H9 (cell line): ENCODE measurements at regions not wholly inside any gene's neighbourhood (a gene's known extent, or its start where the extent isn't known, plus 50 kb on each side); places are given as distances from the start of the nearest gene placed in this dataset.

Source experiments
- DNase-seq: peaks from one replicate; pipeline ENCODE4 v3.0.0-alpha.2; 2017
- H2AFZ ChIP-seq: one replicate; pipeline ENCODE4 v1.6.1; 2013; ENCODE audit warnings: mild to moderate bottlenecking, low read length, control low read depth, moderate library complexity
- H2AK5ac ChIP-seq: 2 replicates; pipeline ENCODE4 v1.6.1; 2013; ENCODE audit warnings: low read length, control low read depth, mixed read lengths; ENCODE audit not compliant: insufficient read length
- H2BK120ac ChIP-seq: one replicate; pipeline ENCODE4 v1.6.1; 2013; ENCODE audit warnings: low read depth, mild to moderate bottlenecking, low read length, control low read depth, inconsistent platforms; ENCODE audit not compliant: poor library complexity, severe bottlenecking
- H2BK12ac ChIP-seq: 2 replicates; pipeline ENCODE4 v1.6.1; 2013; ENCODE audit warnings: low read length, control low read depth, mixed read lengths, low read depth; ENCODE audit not compliant: insufficient read length
- H2BK15ac ChIP-seq: 2 replicates; pipeline ENCODE4 v1.6.1; 2013; ENCODE audit warnings: low read depth, low read length, control low read depth
- H2BK20ac ChIP-seq: one replicate; pipeline ENCODE4 v1.6.1; 2013; ENCODE audit warnings: low read depth, mild to moderate bottlenecking, low read length, control low read depth, inconsistent platforms; ENCODE audit not compliant: poor library complexity, severe bottlenecking
- H2BK5ac ChIP-seq: 2 replicates; pipeline ENCODE4 v1.6.1; 2013; ENCODE audit warnings: low read length, control low read depth, mixed read lengths; ENCODE audit not compliant: insufficient read length
- H3K14ac ChIP-seq: 2 replicates; pipeline ENCODE4 v1.6.1; 2013; ENCODE audit warnings: low read length, control low read depth; ENCODE audit not compliant: insufficient read depth
- H3K18ac ChIP-seq: 2 replicates; pipeline ENCODE4 v1.6.1; 2013; ENCODE audit warnings: low read depth, mild to moderate bottlenecking, mixed read lengths, low read length, control low read depth; ENCODE audit not compliant: insufficient read length
- H3K23ac ChIP-seq: 2 replicates; pipeline ENCODE4 v1.6.1; 2013; ENCODE audit warnings: low read length, control low read depth, mixed read lengths, low read depth; ENCODE audit not compliant: insufficient read length
- H3K23me2 ChIP-seq: 2 replicates; pipeline ENCODE4 v1.6.1; 2013; ENCODE audit warnings: low read depth, mild to moderate bottlenecking, mixed read lengths, low read length, control low read depth; ENCODE audit not compliant: insufficient read length, poor library complexity, severe bottlenecking
- H3K27ac ChIP-seq: 2 replicates; pipeline ENCODE4 v1.5.1; 2013; ENCODE audit warnings: low read length, control low read depth, mixed read lengths, low read depth; ENCODE audit not compliant: insufficient read length
- H3K27me3 ChIP-seq: 2 replicates; pipeline ENCODE4 v1.6.1; 2013; ENCODE audit warnings: low read length, control low read depth, inconsistent platforms; ENCODE audit not compliant: insufficient read depth
- H3K4ac ChIP-seq: 2 replicates; pipeline ENCODE4 v1.6.1; 2013; ENCODE audit warnings: low read depth, mild to moderate bottlenecking, control low read depth, inconsistent platforms, low read length, moderate library complexity
- H3K4me1 ChIP-seq: 2 replicates; pipeline ENCODE4 v1.6.1; 2013; ENCODE audit warnings: low read length, control low read depth, inconsistent platforms; ENCODE audit not compliant: insufficient read depth
- H3K4me2 ChIP-seq: 2 replicates; pipeline ENCODE4 v1.6.1; 2013; ENCODE audit warnings: low read length, control low read depth, mixed read lengths; ENCODE audit not compliant: insufficient read length, insufficient read depth
- H3K56ac ChIP-seq: 2 replicates; pipeline ENCODE4 v1.6.1; 2013; ENCODE audit warnings: low read depth, mild to moderate bottlenecking, mixed read lengths, low read length, control low read depth; ENCODE audit not compliant: insufficient read length
- H3K79me1 ChIP-seq: 2 replicates; pipeline ENCODE4 v1.6.1; 2013; ENCODE audit warnings: low read depth, mild to moderate bottlenecking, moderate library complexity, low read length, control low read depth, inconsistent platforms; ENCODE audit not compliant: insufficient read depth, poor library complexity, severe bottlenecking
- H3K79me2 ChIP-seq: 2 replicates; pipeline ENCODE4 v1.6.1; 2013; ENCODE audit warnings: low read length, control low read depth, inconsistent platforms; ENCODE audit not compliant: insufficient read depth
- H3K9ac ChIP-seq: 2 replicates; pipeline ENCODE4 v1.6.1; 2013; ENCODE audit warnings: low read length, control low read depth, mixed read lengths; ENCODE audit not compliant: insufficient read length; ENCODE audit errors: extremely low read depth
- H3K9me3 ChIP-seq: one replicate; pipeline ENCODE4 v1.6.1; 2013; ENCODE audit warnings: low read depth, low read length, inconsistent platforms; ENCODE audit not compliant: control insufficient read depth
- H3T11ph ChIP-seq: one replicate; pipeline ENCODE4 v1.6.1; 2013; ENCODE audit warnings: mild to moderate bottlenecking, low read length, control low read depth, inconsistent platforms
- H4K20me1 ChIP-seq: one replicate; pipeline ENCODE4 v1.6.1; 2013; ENCODE audit not compliant: control insufficient read depth, insufficient read length, insufficient read depth
- H4K5ac ChIP-seq: 2 replicates; pipeline ENCODE4 v1.6.1; 2013; ENCODE audit warnings: low read depth, mild to moderate bottlenecking, mixed read lengths, low read length, control low read depth; ENCODE audit not compliant: insufficient read length
- H4K8ac ChIP-seq: replicated peaks from 2 replicates; pipeline ENCODE4 v1.6.1; 2013; ENCODE audit warnings: low read length, control low read depth, mixed read lengths, low read depth; ENCODE audit not compliant: insufficient read length
- H4K91ac ChIP-seq: 2 replicates; pipeline ENCODE4 v1.6.1; 2013; ENCODE audit warnings: low read depth, mild to moderate bottlenecking, moderate library complexity, mixed read lengths, low read length, control low read depth; ENCODE audit not compliant: insufficient read length
- H3K27ac Mint-ChIP-seq, 3 experiments: 2 replicates in 2 of 3; 3 replicates in 1 of 3; pipeline ENCODE4 v1.8.0; 2020 to 2021; ENCODE audit warnings: mixed read lengths in 3 of 3, mild to moderate bottlenecking in 1 of 3, moderate library complexity in 1 of 3
- H3K27me3 Mint-ChIP-seq: 2 replicates; pipeline ENCODE4 v1.8.0; 2021; ENCODE audit warnings: low read depth, mild to moderate bottlenecking, moderate library complexity, mixed read lengths
- H3K36me3 Mint-ChIP-seq, 3 experiments: 2 replicates in 2 of 3; 3 replicates in 1 of 3; pipeline ENCODE4 v1.8.0; 2020 to 2021; ENCODE audit warnings: low read depth in 3 of 3, mixed read lengths in 3 of 3; ENCODE audit not compliant: insufficient read depth in 1 of 3
- H3K4me1 Mint-ChIP-seq, 2 experiments: 2 replicates each; pipeline ENCODE4 v1.8.0; 2020; ENCODE audit warnings: mixed read lengths in 2 of 2
- H3K4me3 Mint-ChIP-seq, 2 experiments: 2 replicates in 1 of 2; 3 replicates in 1 of 2; pipeline ENCODE4 v1.8.0; 2020 to 2021; ENCODE audit warnings: mild to moderate bottlenecking in 2 of 2, mixed read lengths in 2 of 2, moderate library complexity in 1 of 2
- H3K9me3 Mint-ChIP-seq, 2 experiments: 2 replicates in 1 of 2; 3 replicates in 1 of 2; pipeline ENCODE4 v1.8.0; 2020; ENCODE audit warnings: mild to moderate bottlenecking in 2 of 2, mixed read lengths in 2 of 2, moderate library complexity in 1 of 2
- CTCF ChIP-seq: fragments of 200-600 bp; sonication (generic); conservative IDR thresholded peaks from 3 replicates; pipeline ENCODE4 v1.8.0; 2021; ENCODE audit warnings: antibody characterized with exemption, mild to moderate bottlenecking
- WGBS: extraction: QIAGEN DNeasy Blood & Tissue Kit; methylation state at CpG from one replicate; pipeline ENCODE4 v1.1.7; 2013; ENCODE audit warnings: missing lambda C conversion rate, low lambda C conversion rate, mixed read lengths; ENCODE audit not compliant: insufficient read length; ENCODE audit errors: extremely low coverage; 5-methylcytosine and 5-hydroxymethylcytosine counted together

GRCh38 chr2:34147780-34148179 lies 548.7 kb upstream of the FAM98A start:
- Histone ChIP-seq H4K5ac (no peak overlapping the region), H4K8ac (no peak overlapping the region), H2BK15ac (no peak overlapping the region), H3K4me1 (no peaks in the 10 kb centered on the region), H3K23ac (no peak overlapping the region), H3K23me2 (no peaks in the 10 kb centered on the region), H3K9ac (no peak overlapping the region), H3K14ac (no peak overlapping the region; the same call in 1 of the 2 replicates), H3K27ac (no peak overlapping the region), H3K56ac (no peak overlapping the region), H4K91ac (no peak overlapping the region), H2BK12ac (no peak overlapping the region), H3K18ac (no peak overlapping the region), H3T11ph (no peak overlapping the region), H3K79me1 (no peaks in the 10 kb centered on the region), H3K4ac (no peak overlapping the region), H2BK120ac (no peak overlapping the region), H2BK5ac (no peak overlapping the region), H2AK5ac (no peak overlapping the region), H3K79me2 (no peaks in the 10 kb centered on the region), H2BK20ac (no peak overlapping the region), H4K20me1 (no peaks in the 10 kb centered on the region), H2AFZ (no peak overlapping the region), H3K4me2 (no peak overlapping the region), H3K9me3 (peaks cover 8% of the 10 kb centered on the region), H3K27me3 (no peaks in the 10 kb centered on the region)
- no peaks in the 10 kb centered on the region for H3K27me3 Mint-ChIP-seq
- no CpG with 5 or more reads among the region's 8 CpGs for WGBS
- H3K27ac Mint-ChIP-seq, result no peak overlapping the region
- peaks cover 25 to 34% of the 10 kb centered on the region in 2 experiments for H3K9me3 Mint-ChIP-seq
- no peak for TF ChIP-seq CTCF
- no peak for DNase-seq
- no peaks in the 10 kb centered on the region for H3K4me1 Mint-ChIP-seq
- peaks cover 6 to 19% (median 6%) of the 10 kb centered on the region in 3 experiments; a peak in 6 of 7 replicates for H3K36me3 Mint-ChIP-seq
- H3K4me3 Mint-ChIP-seq, result no peak overlapping the region
